ENCODE measurements at regions not wholly inside any gene's neighbourhood (a gene's known extent, or its start where the extent isn't known, plus 50 kb on each side); places are given as distances from the start of the nearest gene placed in this dataset.
A peak's percentile ranks its signal among the peaks of the same experiment; 100 is the strongest.
"Not testable (repeated sequence)": the region's sequence is repeated elsewhere in the genome, so short reads cannot be mapped to it uniquely, and the experiment has no call there.

- DNase-seq: not testable (repeated sequence)
Measured at GRCh38 chr16:88204131-88205110, 178.3 kb upstream of the ZNF469 start.

DNA sequence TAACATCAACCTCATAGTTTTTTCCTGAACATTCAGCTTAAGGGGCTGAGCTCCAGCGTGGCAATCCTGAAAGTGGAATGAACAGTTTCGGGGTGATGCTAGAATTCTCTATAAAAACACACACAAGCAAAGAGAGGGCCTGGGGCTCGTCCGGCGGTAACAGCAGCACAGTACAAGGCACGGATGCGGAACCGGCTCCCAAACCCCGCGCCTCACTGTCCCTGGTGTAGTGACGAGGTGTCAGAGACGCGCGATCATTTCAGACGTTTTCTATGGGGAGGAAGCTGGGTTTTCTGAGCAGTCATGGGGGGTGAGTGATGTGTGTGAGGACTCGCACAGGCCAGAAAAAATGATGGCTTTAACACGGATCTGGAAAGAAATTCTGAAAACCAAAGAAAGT is 177.3 kb upstream of the ZNF469 start:
- not testable (repeated sequence) for DNase-seq

- not testable (repeated sequence) for DNase-seq
Measured at GRCh38 chr16:88206006-88206405, 176.8 kb upstream of the ZNF469 start.

- DNase-seq: peak; percentile 3
Measured at GRCh38 chr16:88206516-88206915, 176.2 kb upstream of the ZNF469 start.

- DNase-seq: no peak
Measured at GRCh38 chr16:88208112-88208511, 174.6 kb upstream of the ZNF469 start.

DNA sequence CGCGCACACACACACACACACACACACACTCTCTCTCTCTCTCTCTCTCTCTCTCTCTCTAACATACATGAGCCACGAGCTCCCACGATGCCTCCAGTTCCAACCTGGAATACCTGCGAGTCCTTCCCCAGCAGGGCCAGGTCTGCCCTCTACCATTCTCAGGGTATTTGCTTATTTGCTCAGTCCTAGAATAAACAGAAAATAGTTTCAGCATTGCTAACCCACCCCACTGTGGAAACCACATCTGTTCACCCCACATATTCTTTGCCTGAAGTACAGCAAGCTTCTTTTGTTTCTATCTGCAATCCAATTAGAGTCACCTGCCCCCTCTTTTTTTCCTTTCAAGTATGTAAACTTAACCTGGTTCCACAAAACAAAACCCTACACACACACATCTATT is 174.0 kb upstream of the ZNF469 start:
- not testable (repeated sequence) for DNase-seq

GRCh38 chr16:88209579-88209978 is 173.2 kb upstream of the ZNF469 start:
- DNase-seq: not testable (repeated sequence)

- not testable (repeated sequence) for DNase-seq
Measured at GRCh38 chr16:88213937-88214336, 168.8 kb upstream of the ZNF469 start.

DNA sequence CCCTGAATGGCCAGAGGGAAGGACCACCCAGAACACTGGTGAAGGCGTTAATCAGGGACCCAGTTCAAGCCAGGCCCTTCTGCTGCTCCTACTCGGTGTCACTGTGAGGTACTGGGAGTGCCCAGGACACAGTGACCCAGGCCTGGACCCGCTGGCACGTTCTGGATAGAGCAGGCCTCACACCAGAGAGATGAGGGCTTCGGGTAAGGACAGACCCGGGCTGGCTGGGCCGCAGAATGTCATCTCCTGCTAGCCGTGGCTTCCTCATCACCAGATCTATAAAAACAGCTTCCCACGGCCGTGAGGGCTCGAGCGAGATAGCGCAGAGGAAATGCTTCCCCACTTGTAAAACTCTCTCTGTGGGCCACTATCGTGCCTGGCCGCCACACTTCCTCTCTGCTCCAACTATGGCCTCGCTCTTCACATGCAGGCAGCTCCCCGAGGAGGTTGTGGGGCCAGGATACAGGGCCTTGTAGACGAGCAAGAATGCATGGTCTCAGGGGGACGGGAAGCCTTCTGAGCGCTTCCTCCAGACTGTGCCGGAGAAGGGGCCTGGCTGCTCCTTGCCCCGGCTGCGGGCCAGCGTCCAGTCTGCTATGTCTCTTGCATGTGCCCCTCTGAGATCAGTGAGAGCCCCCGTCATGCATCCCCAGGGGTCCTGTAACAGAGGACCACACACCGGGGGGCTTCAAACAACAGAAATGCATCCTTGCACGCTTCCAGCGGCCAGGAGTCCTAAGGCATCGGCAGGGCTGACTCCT is 161.6 kb upstream of the ZNF469 start:
- not testable (repeated sequence) for DNase-seq

DNA sequence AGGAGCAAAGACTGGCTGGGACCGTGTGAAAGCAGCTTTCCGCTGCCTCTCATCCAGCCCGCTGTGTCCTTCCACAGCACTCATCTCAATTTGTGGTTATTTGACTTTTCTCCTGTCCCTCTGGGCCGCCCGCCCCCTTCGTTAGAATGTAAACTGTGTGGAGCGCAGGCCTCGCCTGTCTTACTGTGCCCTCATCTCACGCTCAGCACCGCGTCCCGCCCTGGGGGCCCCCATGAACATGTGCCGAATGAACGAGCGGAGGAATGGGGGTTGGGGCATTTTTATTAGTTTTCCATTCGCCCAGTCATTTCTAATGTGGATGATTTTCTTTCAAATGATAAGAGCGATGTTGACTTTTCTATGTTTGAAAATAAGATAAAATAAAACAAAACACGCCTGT is 159.1 kb upstream of the ZNF469 start:
- DNase-seq: not testable (repeated sequence)

DNA sequence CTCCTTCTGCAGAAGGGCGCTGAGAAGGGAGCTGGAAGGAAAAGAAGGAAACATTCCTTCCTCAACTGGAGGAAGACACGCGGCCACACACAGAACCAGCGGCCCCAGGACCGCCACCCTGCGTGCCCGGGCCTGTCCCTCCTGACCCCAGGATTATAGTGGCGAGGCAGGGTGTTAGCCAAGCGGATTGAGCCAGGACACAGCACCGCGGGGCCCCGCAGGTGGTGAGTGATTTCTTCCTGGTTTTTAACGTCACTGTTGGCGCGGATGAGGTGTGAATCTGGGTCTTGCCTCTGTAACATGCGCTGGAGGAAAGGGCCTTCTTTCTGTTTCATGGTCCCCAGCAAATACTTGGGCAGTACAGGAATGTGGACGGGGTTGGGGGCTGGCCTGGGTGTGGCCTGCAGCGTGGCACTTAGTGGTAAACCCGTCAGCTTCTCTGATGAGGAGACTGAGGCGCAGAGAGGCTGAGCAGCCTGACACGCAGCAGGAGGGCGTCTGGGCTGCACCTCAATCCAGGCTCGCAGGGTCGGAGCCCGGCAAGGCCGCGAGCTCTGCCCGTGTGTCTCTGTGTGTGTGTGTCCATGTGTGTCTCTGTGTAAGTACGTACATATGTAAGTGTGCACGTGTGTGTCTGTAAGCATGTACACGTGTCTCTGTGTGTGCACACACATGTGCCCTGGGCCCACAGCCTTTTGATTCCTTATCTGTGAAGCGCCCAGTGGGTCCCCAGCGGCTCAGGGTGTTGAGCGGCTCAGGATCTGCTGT is 158.4 kb upstream of the ZNF469 start:
- not testable (repeated sequence) for DNase-seq

GRCh38 chr16:88225640-88226230 is 157.0 kb upstream of the ZNF469 start:
- DNase-seq: not testable (repeated sequence)

DNA sequence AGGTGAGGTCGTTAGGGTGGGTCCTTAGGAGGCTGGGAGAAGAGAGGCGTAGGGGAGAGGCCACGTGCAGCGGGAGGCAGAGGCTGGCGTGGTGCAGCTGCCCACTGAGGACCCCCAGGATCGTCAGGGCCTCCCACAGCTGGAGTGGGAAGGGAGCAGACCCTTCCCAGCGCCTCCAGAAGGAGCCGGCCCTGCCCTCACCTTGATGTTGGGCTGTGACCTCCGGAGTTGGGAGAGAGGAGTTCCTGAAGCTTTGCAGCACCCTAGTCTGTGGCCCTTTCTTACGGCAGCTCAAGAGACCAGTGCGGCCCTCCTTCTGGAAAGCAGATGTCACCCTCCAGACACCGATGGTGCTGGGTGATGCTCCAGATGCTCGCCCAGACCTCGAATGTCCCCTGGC is 156.5 kb upstream of the ZNF469 start:
- DNase-seq: not testable (repeated sequence)

DNA sequence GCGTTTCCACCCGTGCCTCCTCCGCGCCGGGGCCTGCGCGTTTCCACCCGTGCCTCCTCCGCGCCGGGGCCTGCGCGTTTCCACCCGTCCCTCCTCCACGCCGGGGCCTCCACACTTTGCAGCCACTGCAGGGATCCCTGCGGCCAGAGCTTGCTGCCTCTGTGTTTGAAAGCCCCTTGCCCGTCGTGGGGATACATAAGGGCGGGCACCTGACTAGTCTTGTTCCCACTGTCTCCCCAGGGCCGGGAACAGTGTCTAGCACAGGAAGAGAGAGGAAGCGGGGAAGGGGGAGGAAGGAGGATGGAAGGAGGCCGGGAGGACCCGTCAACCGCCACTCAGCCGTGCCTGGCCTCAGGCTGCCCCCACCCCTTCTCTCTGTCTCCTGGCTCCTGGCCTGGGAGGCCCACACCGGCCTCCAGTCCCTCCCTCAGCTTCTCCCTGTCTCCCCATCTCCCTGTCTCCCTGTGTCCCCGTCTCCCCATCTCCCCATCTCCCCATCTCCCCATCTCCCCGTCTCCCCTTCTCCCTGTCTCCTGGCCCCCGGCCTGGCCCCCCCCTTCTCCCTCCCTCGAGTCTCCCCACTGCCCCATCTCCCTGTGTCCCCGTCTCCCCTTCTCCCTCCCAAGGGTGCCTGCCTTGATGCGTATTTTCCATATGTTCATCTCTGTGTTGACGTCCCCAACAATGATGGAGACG is 155.6 kb upstream of the ZNF469 start:
- not testable (repeated sequence) for DNase-seq

GRCh38 chr16:88227722-88228482 is 154.9 kb upstream of the ZNF469 start:
- not testable (repeated sequence) for DNase-seq

DNA sequence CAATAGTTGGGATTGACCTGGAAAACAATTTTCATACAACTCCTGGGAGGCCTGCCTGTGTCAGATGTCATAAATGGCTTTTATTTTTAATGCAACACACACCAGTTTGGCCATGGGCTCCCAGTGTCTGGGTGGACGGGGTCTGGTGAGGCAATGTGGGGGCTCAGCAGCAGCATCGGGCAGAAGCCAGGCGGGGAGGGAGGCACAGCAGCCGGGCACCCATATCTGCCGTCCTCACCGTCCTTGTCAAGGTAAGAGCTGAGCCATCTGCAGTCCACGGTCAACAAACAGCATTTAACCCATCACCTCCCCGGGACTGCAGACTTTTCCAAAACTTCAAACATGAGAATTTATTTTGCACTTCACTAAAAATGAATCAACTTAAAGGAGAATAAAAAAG is 154.0 kb upstream of the ZNF469 start:
- DNase-seq: not testable (repeated sequence)

- DNase-seq: not testable (repeated sequence)
Measured at GRCh38 chr16:88229710-88230109, 153.0 kb upstream of the ZNF469 start.

DNA sequence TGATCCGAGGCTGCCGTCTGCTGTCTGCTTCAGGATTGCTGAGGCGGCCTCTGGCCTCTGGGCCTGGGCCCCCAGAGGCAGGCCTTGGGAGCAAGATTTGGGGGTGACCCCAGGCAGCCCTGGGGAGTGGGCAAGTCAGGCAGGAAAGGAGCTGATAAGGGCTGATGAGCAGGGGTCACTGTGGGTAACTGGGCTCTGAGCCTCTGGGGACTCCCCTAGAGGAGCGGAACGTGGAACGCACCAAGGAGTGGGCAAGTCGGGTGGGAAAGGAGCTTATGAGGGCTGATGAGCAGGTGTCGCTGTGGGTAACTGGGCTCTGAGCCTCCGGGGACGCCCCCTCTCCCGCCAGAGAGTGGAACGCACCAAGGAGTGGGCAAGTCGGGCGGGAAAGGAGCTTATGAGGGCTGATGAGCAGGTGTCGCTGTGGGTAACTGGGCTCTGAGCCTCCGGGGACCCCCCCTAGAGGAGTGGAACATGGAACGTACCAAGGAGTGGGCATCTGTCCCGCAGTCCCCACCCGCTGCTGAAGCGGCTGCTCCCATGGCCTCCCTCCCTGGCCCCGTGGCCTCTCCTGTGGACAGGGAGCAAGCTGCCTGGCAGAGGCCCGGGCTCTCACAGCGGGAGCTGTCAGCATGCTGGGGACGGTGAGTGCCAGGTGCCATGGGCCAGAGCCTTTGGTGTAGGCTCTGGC is 152.3 kb upstream of the ZNF469 start:
- not testable (repeated sequence) for DNase-seq

DNA sequence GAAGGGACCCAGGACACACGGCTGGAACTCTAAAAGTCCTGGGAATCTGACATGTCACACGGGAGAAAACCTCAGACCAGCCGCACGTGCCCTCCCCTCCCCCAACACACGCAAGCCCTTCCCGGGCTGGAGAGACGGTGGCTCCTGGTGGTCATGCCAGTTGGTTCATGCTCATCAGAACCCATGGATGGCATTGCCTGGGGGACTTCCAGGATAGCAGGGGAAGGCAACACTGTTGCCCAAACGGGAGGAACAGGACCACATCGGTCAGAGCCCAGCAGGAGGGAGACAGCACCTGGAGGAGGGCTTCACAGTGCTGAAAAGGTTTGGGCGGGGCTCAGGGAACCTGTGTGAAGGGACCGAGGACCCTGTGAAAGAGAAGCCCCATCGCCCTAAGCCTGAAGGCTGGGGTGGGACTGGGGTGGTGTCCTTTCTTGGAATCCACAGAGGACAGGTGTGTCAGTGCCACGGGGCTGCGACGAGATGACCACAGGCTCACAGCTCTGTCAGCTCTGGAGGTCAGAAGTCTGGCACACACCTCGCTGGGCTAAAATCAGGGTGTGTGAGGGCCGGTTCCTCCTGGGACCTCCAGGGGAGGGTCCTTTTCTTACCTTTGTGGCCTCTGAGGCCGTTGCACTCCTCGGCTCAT is 151.7 kb upstream of the ZNF469 start:
- DNase-seq: not testable (repeated sequence)

DNA sequence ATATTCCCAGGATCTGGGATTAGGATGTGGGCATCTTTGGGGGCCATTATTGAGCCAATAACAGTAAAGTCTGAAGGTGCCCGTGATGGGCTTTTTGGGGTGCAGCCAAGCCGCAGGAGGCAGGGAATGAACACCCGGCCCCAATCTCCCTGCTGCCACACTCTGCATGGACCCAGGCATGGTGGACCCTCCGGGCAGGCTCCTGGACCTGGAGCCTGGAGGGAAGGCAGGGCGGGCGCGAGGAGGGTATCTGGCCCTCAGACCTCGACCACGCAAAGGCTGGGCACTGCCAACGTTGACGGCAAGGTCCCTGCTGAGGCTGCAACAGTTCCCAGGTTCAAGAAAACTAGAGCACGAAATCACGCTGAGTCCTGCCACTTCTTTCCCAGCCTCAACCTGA is 150.9 kb upstream of the ZNF469 start:
- DNase-seq: not testable (repeated sequence)
